ENCODE measurements at regions not wholly inside any gene's neighbourhood (a gene's known extent, or its start where the extent isn't known, plus 50 kb on each side); places are given as distances from the start of the nearest gene placed in this dataset.

GRCh38 chr10:81270051-81270450 is 604.9 kb upstream of the NRG3 start:
- TF ChIP-seq POLR2A (IDR thresholded peaks at IDR 0.05; ENCODE audit: low read depth, low read length) (no peak), SPI1 (IDR thresholded peaks at IDR 0.05; ENCODE audit: low read depth, low read length) (no peak), POLR2AphosphoS5 (IDR thresholded peaks at IDR 0.05; ENCODE audit: low read depth, low read length) (no peak), TAF1 (IDR thresholded peaks at IDR 0.05; ENCODE audit: low read depth, low read length) (no peak)

Measured in GM12891 (cell line).